GF-D8 (cell line): ENCODE measurements at regions not wholly inside any gene's neighbourhood (a gene's known extent, or its start where the extent isn't known, plus 50 kb on each side); places are given as distances from the start of the nearest gene placed in this dataset.

Source experiments
- DNase-seq: peaks from one replicate; lab custom pipeline; 2025; lab: John Stamatoyannopoulos, UW

- DNase-seq: peak; percentile 84
These were observed 64.4 kb upstream of the TM9SF2 start for GRCh38 chr13:99436686-99437416.

- no peak for DNase-seq
These were observed 62.2 kb upstream of the TM9SF2 start for GRCh38 chr13:99439048-99439447.

- no peak for DNase-seq
These were observed 61.2 kb upstream of the TM9SF2 start for GRCh38 chr13:99439850-99440604.

- DNase-seq: peak; percentile 40
These were observed 58.9 kb upstream of the TM9SF2 start for GRCh38 chr13:99442273-99442895.

- DNase-seq: no peak
These were observed 55.0 kb upstream of the TM9SF2 start for GRCh38 chr13:99446242-99446641.

GRCh38 chr13:99448546-99448945 is 52.7 kb upstream of the TM9SF2 start:
- no peak for DNase-seq

GRCh38 chr13:99450416-99450815 is 50.9 kb upstream of the TM9SF2 start:
- DNase-seq: no peak
